GM21423 (cell line): ENCODE measurements at regions not wholly inside any gene's neighbourhood (a gene's known extent, or its start where the extent isn't known, plus 50 kb on each side); places are given as distances from the start of the nearest gene placed in this dataset.

Experiments
- ATAC-seq: cut with Tn5 transposase; IDR thresholded peaks from one replicate; pipeline ENCODE4 v1.9.1; 2021; ENCODE audit warnings: mild to moderate bottlenecking, moderate library complexity; ENCODE audit not compliant: unreplicated experiment

DNA sequence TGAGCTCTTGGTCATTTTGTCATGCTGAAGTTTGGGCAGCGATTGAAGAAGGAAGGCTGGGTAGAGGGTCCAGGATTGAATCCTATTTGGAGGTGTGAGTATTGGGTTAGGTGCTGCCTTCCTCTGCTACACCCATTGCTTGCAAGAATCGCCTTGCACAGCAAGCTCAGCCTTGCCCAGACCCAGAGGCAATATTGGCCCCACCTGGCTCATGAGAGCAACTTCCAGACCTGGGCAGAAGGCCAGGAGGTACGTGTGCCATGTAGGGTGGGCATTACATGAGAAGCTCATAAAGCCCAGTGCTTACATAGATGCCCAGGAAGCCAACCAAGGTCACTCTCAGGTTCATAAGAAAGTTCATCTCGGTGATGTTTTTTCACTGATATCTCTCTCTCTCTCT lies 718.0 kb downstream of the EFNB2 start:
- no peak for ATAC-seq

- no peak for ATAC-seq
Observed at GRCh38 chr13:105816994-105817393, 718.5 kb downstream of the EFNB2 start.

- ATAC-seq = no peak
Observed at GRCh38 chr13:105814902-105815250, 720.6 kb downstream of the EFNB2 start.

- no peak for ATAC-seq
Observed at GRCh38 chr13:105814219-105814901, 721.1 kb downstream of the EFNB2 start.

GRCh38 chr13:105806628-105806920 lies 728.9 kb downstream of the EFNB2 start:
- ATAC-seq = no peak

GRCh38 chr13:105805892-105806627 lies 729.4 kb downstream of the EFNB2 start:
- ATAC-seq = no peak

GRCh38 chr13:105804561-105805190 lies 730.8 kb downstream of the EFNB2 start:
- no peak for ATAC-seq

DNA sequence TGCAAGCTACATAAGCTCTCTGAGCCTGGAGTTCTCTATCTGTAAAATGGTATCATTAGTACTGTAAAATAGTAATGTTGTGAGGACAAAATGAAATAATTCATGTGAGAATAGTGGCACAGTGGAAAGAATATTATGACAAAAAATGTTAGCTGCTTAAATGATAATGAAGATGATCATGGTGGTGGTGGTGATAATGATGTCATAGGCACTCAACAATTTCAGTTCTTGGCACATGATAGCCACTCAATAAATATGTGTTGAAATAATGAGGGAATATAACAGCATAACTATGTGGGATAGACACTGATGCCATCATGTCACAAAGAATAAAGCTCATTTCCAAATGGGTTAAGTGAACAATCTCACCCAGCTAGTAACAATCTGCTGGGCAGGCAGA lies 736.3 kb downstream of the EFNB2 start:
- no peak for ATAC-seq

DNA sequence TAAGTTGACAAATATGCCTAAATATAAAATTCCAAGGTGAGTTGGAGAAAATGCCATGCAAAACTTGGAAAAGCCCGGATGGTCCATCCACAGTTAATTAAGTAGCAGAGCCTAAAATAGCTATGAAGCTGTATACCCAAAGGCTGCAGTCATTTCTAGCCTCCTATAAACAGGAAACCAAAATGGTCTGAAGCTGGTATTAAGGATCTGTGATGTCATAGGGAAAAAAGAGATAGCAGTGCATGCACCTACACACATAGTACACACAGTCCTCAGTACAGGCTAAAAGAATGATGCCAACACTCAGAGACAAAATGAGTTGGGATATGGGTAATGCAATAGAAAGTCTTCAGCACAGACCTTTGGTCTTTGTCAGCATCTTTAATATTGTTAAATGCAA lies 736.9 kb downstream of the EFNB2 start:
- ATAC-seq = no peak

- no peak for ATAC-seq
Observed at GRCh38 chr13:105796081-105796480, 739.4 kb downstream of the EFNB2 start.

- ATAC-seq = no peak
Observed at GRCh38 chr13:105790923-105791322, 744.5 kb downstream of the EFNB2 start.

DNA sequence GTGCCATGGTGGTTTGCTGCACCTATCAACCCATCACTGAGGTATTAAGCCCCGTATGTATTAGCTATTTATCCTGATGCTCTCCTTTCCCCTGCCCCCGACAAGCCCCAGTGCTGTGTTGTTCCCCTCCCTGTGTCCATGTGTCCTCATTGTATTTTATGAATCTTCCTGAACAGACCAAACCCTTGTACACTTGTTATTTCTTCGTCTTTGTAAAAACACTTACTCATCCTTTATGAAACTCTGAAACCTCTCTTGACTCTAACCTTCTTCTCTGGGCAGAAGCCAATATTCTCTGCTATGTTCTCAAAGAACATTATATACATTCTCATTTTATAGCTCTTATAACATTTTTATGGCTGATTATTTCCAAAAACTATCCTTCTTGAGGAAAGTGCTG lies 746.9 kb downstream of the EFNB2 start:
- ATAC-seq = no peak

- no peak for ATAC-seq
Observed at GRCh38 chr13:105787632-105788031, 747.8 kb downstream of the EFNB2 start.

DNA sequence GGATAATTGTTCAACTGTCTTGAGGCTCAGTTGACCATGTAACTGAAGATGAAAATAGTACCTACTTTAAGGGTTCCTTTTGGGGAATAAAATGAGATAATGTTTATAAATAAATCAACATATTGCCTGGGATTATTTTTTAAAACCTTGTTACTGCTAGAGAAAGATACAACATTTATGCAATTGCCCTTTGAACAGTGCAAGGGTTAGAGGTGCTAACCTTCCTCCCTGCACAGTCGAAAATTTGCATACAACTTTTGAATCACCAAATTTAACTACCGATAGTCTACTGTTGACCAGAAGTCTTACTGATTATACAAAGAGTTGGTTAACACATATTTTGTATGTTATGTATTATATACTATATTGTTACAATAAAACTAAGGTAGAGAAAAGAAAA lies 750.0 kb downstream of the EFNB2 start:
- no peak for ATAC-seq

DNA sequence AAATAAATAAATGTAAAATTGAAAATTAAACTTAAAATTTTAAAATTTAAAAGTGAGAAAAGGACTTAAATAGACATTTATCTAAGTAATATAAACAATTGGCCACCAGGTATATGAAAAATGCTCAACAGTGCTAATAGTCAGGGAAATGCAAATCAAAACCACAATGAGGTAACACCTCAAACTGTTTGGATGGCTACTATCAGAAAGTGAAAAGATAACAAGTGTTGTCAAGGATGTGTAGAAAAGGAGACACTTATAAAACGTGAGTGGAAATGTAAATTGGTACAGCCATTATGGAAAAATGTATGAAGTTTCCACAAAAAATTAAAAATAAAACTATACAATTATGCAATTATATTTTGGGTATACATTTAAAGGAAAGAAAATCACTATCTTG lies 752.2 kb downstream of the EFNB2 start:
- ATAC-seq = no peak

DNA sequence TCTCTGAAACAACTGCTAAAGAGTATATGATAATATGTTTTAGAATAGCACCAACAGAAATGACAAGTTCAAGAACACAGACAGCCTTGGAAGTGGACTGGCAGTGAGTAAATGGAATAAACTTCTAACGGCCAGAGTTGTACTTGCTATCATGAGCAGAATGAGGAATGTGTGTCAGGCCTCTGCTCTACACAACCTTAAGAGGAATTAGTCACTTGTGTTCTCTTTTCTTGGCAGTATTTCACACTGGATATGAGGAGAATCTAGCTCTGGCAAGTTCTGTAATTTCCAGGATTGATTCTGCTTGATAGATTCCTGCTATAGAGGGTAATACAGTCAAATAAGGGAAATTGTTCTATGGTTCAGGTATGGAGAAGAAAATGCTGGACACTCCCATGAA lies 757.3 kb downstream of the EFNB2 start:
- no peak for ATAC-seq

- ATAC-seq = no peak
Observed at GRCh38 chr13:105774739-105775460, 760.6 kb downstream of the EFNB2 start.

- no peak for ATAC-seq
Observed at GRCh38 chr13:105773863-105774538, 761.5 kb downstream of the EFNB2 start.

- ATAC-seq = no peak
Observed at GRCh38 chr13:105773241-105773640, 762.2 kb downstream of the EFNB2 start.

DNA sequence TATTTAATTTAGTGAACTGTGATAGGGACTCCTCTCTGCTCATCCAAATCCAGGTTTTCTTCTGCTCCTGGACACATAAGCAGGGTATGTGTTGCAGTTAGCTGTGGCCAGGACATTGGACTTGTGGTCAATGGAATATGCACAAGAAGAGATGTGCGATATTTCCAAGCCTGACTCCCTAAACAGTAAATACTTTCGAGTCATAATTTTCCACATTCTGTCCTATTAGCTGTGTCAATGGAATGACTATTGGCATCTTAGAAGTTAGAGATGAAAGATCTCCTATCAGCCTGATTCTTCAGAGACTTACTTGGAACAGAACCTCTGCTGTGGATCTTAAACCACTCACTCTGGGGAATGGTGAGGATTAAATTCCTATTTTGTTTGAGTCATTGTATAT lies 771.0 kb downstream of the EFNB2 start:
- no peak for ATAC-seq

- ATAC-seq = no peak
Observed at GRCh38 chr13:105763851-105764250, 771.6 kb downstream of the EFNB2 start.
